ENCODE measurements at regions not wholly inside any gene's neighbourhood (a gene's known extent, or its start where the extent isn't known, plus 50 kb on each side); places are given as distances from the start of the nearest gene placed in this dataset.
A peak's percentile ranks its signal among the peaks of the same experiment; 100 is the strongest.

- DNase-seq (ENCODE audit: low spot score): no peak
- intact Hi-C loops (cut with DNase I): no loop called here
Observed at GRCh38 chr2:188085421-188085820, 206.3 kb upstream of the GULP1 start.

GRCh38 chr2:188089901-188090300 lies 201.8 kb upstream of the GULP1 start:
- intact Hi-C loops (cut with DNase I): no loop called here

GRCh38 chr2:188091220-188091619 lies 200.5 kb upstream of the GULP1 start:
- intact Hi-C loops (cut with DNase I): no loop called here
- DNase-seq (ENCODE audit: low spot score): no peak

More at GRCh38 chr2:188089901-188090300, 201.8 kb upstream of the GULP1 start:
- DNase-seq (ENCODE audit: low spot score): no peak

GRCh38 chr2:188092734-188093133 lies 198.9 kb upstream of the GULP1 start:
- intact Hi-C loops (cut with DNase I): loop anchor here in 1 of 2 donors (2.0 kb wide), 1 partner anchor 38 kb away; no protein-coding TSS in a partner anchor
- DNase-seq (ENCODE audit: low spot score): no peak

- no peak for DNase-seq (ENCODE audit: low spot score)
- intact Hi-C loops (cut with DNase I): no loop called here
Observed at GRCh38 chr2:188096910-188097309, 194.8 kb upstream of the GULP1 start.

GRCh38 chr2:188102881-188103280 lies 188.8 kb upstream of the GULP1 start:
- peak; percentile 52 for DNase-seq (ENCODE audit: low spot score)
- intact Hi-C loops (cut with DNase I): no loop called here

GRCh38 chr2:188114014-188114413 lies 177.7 kb upstream of the GULP1 start:
- intact Hi-C loops (cut with DNase I): no loop called here
- no peak for DNase-seq (ENCODE audit: low spot score)

- intact Hi-C loops (cut with DNase I): no loop called here
- DNase-seq (ENCODE audit: low spot score): no peak
Observed at GRCh38 chr2:188117706-188118105, 174.0 kb upstream of the GULP1 start.

GRCh38 chr2:188118431-188118830 lies 173.2 kb upstream of the GULP1 start:
- no peak for DNase-seq (ENCODE audit: low spot score)
- intact Hi-C loops (cut with DNase I): no loop called here

GRCh38 chr2:188119112-188119838 lies 172.4 kb upstream of the GULP1 start:
- intact Hi-C loops (cut with DNase I): no loop called here
- no peak for DNase-seq (ENCODE audit: low spot score)

- intact Hi-C loops (cut with DNase I): no loop called here
- no peak for DNase-seq (ENCODE audit: low spot score)
Observed at GRCh38 chr2:188122985-188123384, 168.7 kb upstream of the GULP1 start.

GRCh38 chr2:188129677-188130076 lies 162.0 kb upstream of the GULP1 start:
- DNase-seq (ENCODE audit: low spot score): no peak
- intact Hi-C loops (cut with DNase I): loop anchor here in 1 of 2 donors (2.0 kb wide), 1 partner anchor 37 kb away; no protein-coding TSS in a partner anchor

- intact Hi-C loops (cut with DNase I): loop anchor here in 1 of 2 donors (2.0 kb wide), 1 partner anchor 38 kb away; no protein-coding TSS in a partner anchor
Observed at GRCh38 chr2:188130317-188130716, 161.4 kb upstream of the GULP1 start.

GRCh38 chr2:188131281-188131680 lies 160.4 kb upstream of the GULP1 start:
- DNase-seq (ENCODE audit: low spot score): no peak
- intact Hi-C loops (cut with DNase I): loop anchor here in 1 of 2 donors (2.0 kb wide), 1 partner anchor 38 kb away; no protein-coding TSS in a partner anchor

More at GRCh38 chr2:188130317-188130716, 161.4 kb upstream of the GULP1 start:
- no peak for DNase-seq (ENCODE audit: low spot score)

GRCh38 chr2:188132385-188132784 lies 159.3 kb upstream of the GULP1 start:
- intact Hi-C loops (cut with DNase I): no loop called here
- no peak for DNase-seq (ENCODE audit: low spot score)

GRCh38 chr2:188134241-188134640 lies 157.4 kb upstream of the GULP1 start:
- no peak for DNase-seq (ENCODE audit: low spot score)
- intact Hi-C loops (cut with DNase I): no loop called here

GRCh38 chr2:188138313-188138712 lies 153.4 kb upstream of the GULP1 start:
- DNase-seq (ENCODE audit: low spot score): no peak
- intact Hi-C loops (cut with DNase I): no loop called here

GRCh38 chr2:188142088-188142487 lies 149.6 kb upstream of the GULP1 start:
- DNase-seq (ENCODE audit: low spot score): no peak
- intact Hi-C loops (cut with DNase I): no loop called here

GRCh38 chr2:188142636-188143295 lies 148.9 kb upstream of the GULP1 start:
- intact Hi-C loops (cut with DNase I): no loop called here
- no peak for DNase-seq (ENCODE audit: low spot score)

GRCh38 chr2:188145885-188146284 lies 145.8 kb upstream of the GULP1 start:
- DNase-seq (ENCODE audit: low spot score): no peak
- intact Hi-C loops (cut with DNase I): no loop called here

GRCh38 chr2:188146888-188147287 lies 144.8 kb upstream of the GULP1 start:
- no peak for DNase-seq (ENCODE audit: low spot score)
- intact Hi-C loops (cut with DNase I): no loop called here
